Kidney (tissue), 13 donors: ENCODE measurements at regions not wholly inside any gene's neighbourhood (a gene's known extent, or its start where the extent isn't known, plus 50 kb on each side); places are given as distances from the start of the nearest gene placed in this dataset.

Experiments
- DNase-seq, 5 donors: peaks; one replicate each; pipeline ENCODE4 v3.0.0-alpha.2; 2013 to 2020
- FAIRE-seq: peaks from 2 replicates; lab custom pipeline; 2012; peaks lifted over from hg19 to GRCh38; lab: Jason Lieb, UNC
- H3K27ac ChIP-seq, 2 donors: one replicate each; pipeline ENCODE4 v1.7.0; 2013; ENCODE audit warnings: low read depth in 2 of 2, low read length in 2 of 2, inconsistent platforms in 1 of 2
- H3K27me3 ChIP-seq: one replicate; pipeline ENCODE4 v1.7.1; 2013; ENCODE audit warnings: low read length, inconsistent platforms; ENCODE audit not compliant: control insufficient read depth, insufficient read depth
- H3K36me3 ChIP-seq, 3 donors: one replicate each; pipeline versions ENCODE4 v1.7.0 to v1.7.1; 2013; ENCODE audit warnings: low read length in 3 of 3, control low read depth in 1 of 3, inconsistent platforms in 1 of 3; ENCODE audit not compliant: insufficient read depth in 3 of 3, control insufficient read depth in 2 of 3
- H3K4me1 ChIP-seq, 3 donors: one replicate each; pipeline versions ENCODE4 v1.7.0 to v1.7.1; 2013; ENCODE audit warnings: low read length in 3 of 3, inconsistent platforms in 1 of 3, low read depth in 1 of 3; ENCODE audit not compliant: control insufficient read depth in 2 of 3, insufficient read depth in 2 of 3
- H3K4me3 ChIP-seq, 3 donors: one replicate each; pipeline versions ENCODE4 v1.7.0 to v1.8.1; 2013; ENCODE audit warnings: low read length in 3 of 3, control low read depth in 1 of 3, inconsistent platforms in 1 of 3
- H3K9ac ChIP-seq, 3 donors: one replicate each; pipeline versions ENCODE4 v1.7.0 to v1.7.1; 2013; ENCODE audit warnings: low read length in 3 of 3, control low read depth in 1 of 3, inconsistent platforms in 1 of 3
- H3K9me3 ChIP-seq, 3 donors: one replicate each; pipeline versions ENCODE4 v1.7.0 to v1.7.1; 2013; ENCODE audit warnings: low read length in 3 of 3, control low read depth in 1 of 3, inconsistent platforms in 1 of 3; ENCODE audit not compliant: control insufficient read depth in 2 of 3, insufficient read depth in 1 of 3
- intact Hi-C: fragments of 100-400 bp; cut with DNase I; formaldehyde crosslinking; loops from one replicate; pipeline ENCODE4 v1.11.1; 2022
- TF ChIP-seq, protein P1 (sequence below): IDR thresholded peaks from 3 replicates; pipeline ENCODE4 v1.5.1; 2012; ENCODE audit warnings: mild to moderate bottlenecking, moderate library complexity, borderline replicate concordance; ENCODE audit not compliant: insufficient read depth; ENCODE audit errors: extremely low read depth
- donor health status: control.
- donor health status: control.
- donor health status: control.
- donor health status: control.
- donor health status: control.
- donor health status: DM: yes; HTN: yes; CAD: no.
- donor health status: Normal renal cell carcinoma (clear cell type).

GRCh38 chr3:164927728-164928127, 150.6 kb downstream of the SI start:
- DNase-seq (no peak), FAIRE-seq (no peak)
- Histone ChIP-seq H3K9me3 (no peaks in the 10 kb centered on the region), H3K27ac (no peak overlapping the region), H3K4me3 (no peak overlapping the region), H3K4me1 (no peaks in the 10 kb centered on the region), H3K36me3 (no peaks in the 10 kb centered on the region), H3K27me3 (no peaks in the 10 kb centered on the region), H3K9ac (no peak overlapping the region)
- TF ChIP-seq, protein P1, sequence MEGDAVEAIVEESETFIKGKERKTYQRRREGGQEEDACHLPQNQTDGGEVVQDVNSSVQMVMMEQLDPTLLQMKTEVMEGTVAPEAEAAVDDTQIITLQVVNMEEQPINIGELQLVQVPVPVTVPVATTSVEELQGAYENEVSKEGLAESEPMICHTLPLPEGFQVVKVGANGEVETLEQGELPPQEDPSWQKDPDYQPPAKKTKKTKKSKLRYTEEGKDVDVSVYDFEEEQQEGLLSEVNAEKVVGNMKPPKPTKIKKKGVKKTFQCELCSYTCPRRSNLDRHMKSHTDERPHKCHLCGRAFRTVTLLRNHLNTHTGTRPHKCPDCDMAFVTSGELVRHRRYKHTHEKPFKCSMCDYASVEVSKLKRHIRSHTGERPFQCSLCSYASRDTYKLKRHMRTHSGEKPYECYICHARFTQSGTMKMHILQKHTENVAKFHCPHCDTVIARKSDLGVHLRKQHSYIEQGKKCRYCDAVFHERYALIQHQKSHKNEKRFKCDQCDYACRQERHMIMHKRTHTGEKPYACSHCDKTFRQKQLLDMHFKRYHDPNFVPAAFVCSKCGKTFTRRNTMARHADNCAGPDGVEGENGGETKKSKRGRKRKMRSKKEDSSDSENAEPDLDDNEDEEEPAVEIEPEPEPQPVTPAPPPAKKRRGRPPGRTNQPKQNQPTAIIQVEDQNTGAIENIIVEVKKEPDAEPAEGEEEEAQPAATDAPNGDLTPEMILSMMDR: no peak
- intact Hi-C loops: no loop called here

DNA sequence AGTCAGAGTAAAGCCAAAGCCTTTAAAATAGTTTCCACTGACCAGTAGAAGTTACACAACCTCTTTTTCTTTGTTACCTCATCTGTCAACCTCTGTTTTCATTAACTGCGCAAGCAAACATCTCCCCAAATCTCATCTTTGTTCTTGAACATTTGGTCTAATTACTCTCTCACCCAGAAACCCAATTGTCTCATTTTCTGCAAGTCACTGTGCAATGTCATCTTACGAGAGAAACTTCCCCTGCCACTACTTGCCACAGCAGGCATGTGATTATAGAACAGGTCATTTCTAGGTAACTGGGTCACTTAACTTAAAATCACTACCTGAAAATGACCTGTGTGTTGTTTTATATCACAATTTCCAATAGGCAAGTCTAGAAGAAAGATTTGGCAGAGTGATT, 159.4 kb downstream of the SI start:
- Histone ChIP-seq H3K36me3 (no peaks in the 10 kb centered on the region), H3K27me3 (no peaks in the 10 kb centered on the region), H3K27ac (no peak overlapping the region), H3K9me3 (no peaks in the 10 kb centered on the region), H3K4me3 (no peak overlapping the region), H3K4me1 (no peaks in the 10 kb centered on the region), H3K9ac (no peak overlapping the region)
- TF ChIP-seq, protein P1: no peak
- no peak for DNase-seq
- no peak for FAIRE-seq
- intact Hi-C loops: no loop called here

GRCh38 chr3:164912916-164913315, 165.4 kb downstream of the SI start:
- TF ChIP-seq, protein P1: no peak
- Histone ChIP-seq H3K4me3 (no peak overlapping the region), H3K36me3 (no peaks in the 10 kb centered on the region), H3K27ac (no peak overlapping the region), H3K9ac (no peak overlapping the region), H3K27me3 (no peaks in the 10 kb centered on the region), H3K9me3 (no peaks in the 10 kb centered on the region), H3K4me1 (no peaks in the 10 kb centered on the region)
- FAIRE-seq (no peak), DNase-seq (no peak)
- intact Hi-C loops: no loop called here

- Histone ChIP-seq H3K4me3 (no peak overlapping the region), H3K9me3 (no peaks in the 10 kb centered on the region), H3K9ac (no peak overlapping the region), H3K27me3 (no peaks in the 10 kb centered on the region), H3K27ac (no peak overlapping the region), H3K36me3 (no peaks in the 10 kb centered on the region), H3K4me1 (no peaks in the 10 kb centered on the region)
- intact Hi-C loops: no loop called here
- DNase-seq (no peak), FAIRE-seq (no peak)
- TF ChIP-seq, protein P1: no peak
These were observed 174.4 kb downstream of the SI start for GRCh38 chr3:164903820-164904451.
